ENCODE measurements at regions not wholly inside any gene's neighbourhood (a gene's known extent, or its start where the extent isn't known, plus 50 kb on each side); places are given as distances from the start of the nearest gene placed in this dataset.

DNA sequence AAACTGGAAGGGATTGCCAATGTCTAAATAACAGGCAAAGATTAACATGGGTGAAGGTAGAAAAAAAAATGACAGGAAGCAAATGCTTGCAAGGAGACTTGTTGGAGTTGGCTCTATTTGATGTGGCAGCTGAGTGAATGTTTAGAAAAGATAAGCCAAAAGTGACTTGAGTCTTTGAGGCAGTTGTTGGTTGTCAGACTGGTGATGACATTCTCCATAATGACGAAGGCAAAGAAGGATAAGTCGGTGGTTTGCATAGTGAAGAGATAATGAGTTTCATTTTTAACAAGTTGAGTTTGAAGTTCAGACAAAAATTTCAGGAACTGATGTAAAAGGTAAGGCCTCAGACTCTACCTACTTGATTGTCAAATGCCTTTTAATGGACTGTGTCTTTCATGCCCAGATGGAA lies 704.1 kb upstream of the SGO1 start:
- Histone ChIP-seq H3K36me3 (no peaks in the 10 kb centered on the region), H3K27ac (no peak overlapping the region), H3K9me3 (no peaks in the 10 kb centered on the region), H3K27me3 (no peaks in the 10 kb centered on the region), H3K4me1 (no peaks in the 10 kb centered on the region), H3K4me3 (no peak overlapping the region)
- TF ChIP-seq, protein P1, sequence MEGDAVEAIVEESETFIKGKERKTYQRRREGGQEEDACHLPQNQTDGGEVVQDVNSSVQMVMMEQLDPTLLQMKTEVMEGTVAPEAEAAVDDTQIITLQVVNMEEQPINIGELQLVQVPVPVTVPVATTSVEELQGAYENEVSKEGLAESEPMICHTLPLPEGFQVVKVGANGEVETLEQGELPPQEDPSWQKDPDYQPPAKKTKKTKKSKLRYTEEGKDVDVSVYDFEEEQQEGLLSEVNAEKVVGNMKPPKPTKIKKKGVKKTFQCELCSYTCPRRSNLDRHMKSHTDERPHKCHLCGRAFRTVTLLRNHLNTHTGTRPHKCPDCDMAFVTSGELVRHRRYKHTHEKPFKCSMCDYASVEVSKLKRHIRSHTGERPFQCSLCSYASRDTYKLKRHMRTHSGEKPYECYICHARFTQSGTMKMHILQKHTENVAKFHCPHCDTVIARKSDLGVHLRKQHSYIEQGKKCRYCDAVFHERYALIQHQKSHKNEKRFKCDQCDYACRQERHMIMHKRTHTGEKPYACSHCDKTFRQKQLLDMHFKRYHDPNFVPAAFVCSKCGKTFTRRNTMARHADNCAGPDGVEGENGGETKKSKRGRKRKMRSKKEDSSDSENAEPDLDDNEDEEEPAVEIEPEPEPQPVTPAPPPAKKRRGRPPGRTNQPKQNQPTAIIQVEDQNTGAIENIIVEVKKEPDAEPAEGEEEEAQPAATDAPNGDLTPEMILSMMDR (IDR thresholded peaks at IDR 0.05): no peak
- intact Hi-C loops (cut with DNase I): no loop called here
- DNase-seq (ENCODE audit: low spot score in 2 of 2): no peak

DNA sequence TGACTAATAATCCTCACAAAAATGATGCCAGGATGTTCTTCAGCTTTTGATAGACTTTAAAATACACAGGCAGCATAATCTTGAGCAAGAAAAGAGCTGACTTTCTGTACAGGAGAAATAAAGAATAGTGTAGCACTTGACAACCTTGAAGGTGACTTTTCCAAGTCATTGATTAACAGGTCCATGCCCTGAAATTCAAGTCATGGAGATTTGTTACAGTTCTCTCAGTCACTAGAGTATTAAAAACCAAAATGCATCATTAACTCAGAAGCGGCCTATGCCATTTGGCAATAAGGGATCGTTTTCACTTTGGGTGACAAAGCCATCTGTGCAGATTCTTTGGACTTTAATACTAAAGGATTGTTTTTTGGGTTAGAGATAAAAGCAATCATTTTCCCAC lies 692.7 kb upstream of the SGO1 start:
- H3K4me3 ChIP-seq: no peak overlapping the region
- H3K9me3 ChIP-seq: no peaks in the 10 kb centered on the region
- H3K4me1 ChIP-seq: no peaks in the 10 kb centered on the region
- no peaks in the 10 kb centered on the region for H3K36me3 ChIP-seq
- no peaks in the 10 kb centered on the region for H3K27me3 ChIP-seq
- DNase-seq (ENCODE audit: low spot score in 2 of 2): no peak
- H3K27ac ChIP-seq: no peak overlapping the region
- TF ChIP-seq, protein P1 (IDR thresholded peaks at IDR 0.05): no peak
- intact Hi-C loops (cut with DNase I): no loop called here

DNA sequence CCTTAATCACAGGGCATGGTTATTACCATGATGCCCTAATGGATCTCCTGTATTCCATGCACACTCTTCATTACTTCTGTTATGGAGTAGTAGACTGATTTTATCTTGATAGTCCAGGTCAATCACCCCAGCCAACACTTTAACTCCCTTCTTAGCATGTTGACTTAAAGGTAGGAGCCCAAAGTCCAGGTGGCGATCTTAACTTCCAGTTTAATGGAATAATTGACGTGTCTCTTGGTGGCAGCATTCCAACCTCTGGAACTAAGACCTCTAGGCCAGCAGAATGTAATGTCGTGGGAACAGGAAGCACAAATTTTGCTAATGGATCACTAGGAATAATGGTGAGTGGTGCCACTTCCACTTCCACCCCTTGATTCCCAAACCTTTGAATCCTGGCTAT lies 687.2 kb upstream of the SGO1 start:
- no peaks in the 10 kb centered on the region for H3K9me3 ChIP-seq
- TF ChIP-seq, protein P1 (IDR thresholded peaks at IDR 0.05): no peak

DNA sequence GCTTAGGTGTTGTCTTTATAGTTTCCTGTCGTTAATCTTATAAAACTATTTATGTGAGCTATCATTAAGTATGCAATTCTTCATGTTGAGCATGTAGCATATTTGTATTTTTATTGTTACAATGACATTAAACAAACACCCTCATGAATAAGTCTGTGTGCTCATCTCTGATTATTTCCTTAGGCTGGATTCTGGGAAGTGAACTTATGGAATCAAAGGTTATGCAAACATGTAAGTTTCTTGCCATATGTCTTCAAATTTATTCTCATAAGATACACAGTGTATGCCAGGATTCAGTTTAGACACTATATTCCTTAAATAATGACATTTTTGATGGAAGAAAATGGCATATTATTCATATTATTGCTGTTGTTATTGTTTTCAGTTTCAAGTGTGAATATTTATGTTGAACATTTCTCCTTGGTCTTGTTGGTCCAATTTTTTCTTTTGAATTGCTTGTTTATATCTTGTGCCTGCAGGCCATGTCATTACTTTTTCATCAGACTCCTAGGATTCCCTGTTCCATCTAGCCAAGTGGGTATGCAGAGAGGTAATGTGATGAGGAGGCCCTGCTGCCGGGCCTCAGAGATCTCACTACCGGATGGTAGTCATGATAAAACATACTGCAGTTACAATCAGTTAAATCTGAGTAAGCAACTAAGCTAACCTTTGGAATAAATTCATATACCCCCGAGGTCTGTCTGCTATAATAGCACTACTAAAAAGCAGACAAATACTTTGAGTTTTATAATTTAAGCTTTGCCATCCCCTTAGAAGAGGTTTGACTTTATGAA lies 684.3 kb upstream of the SGO1 start:
- Histone ChIP-seq H3K4me3 (no peak overlapping the region), H3K27ac (no peak overlapping the region), H3K4me1 (no peaks in the 10 kb centered on the region), H3K9me3 (no peaks in the 10 kb centered on the region), H3K36me3 (no peaks in the 10 kb centered on the region), H3K27me3 (no peaks in the 10 kb centered on the region)
- intact Hi-C loops (cut with DNase I): no loop called here
- TF ChIP-seq, protein P1 (IDR thresholded peaks at IDR 0.05): no peak
- DNase-seq (ENCODE audit: low spot score in 2 of 2): no peak

More for the DNA sequence above, 687.2 kb upstream of the SGO1 start:
- no peaks in the 10 kb centered on the region for H3K27me3 ChIP-seq
- no peak overlapping the region for H3K4me3 ChIP-seq
- no peak for DNase-seq (ENCODE audit: low spot score in 2 of 2)
- intact Hi-C loops (cut with DNase I): no loop called here
- no peaks in the 10 kb centered on the region for H3K4me1 ChIP-seq
- no peak overlapping the region for H3K27ac ChIP-seq
- no peaks in the 10 kb centered on the region for H3K36me3 ChIP-seq

DNA sequence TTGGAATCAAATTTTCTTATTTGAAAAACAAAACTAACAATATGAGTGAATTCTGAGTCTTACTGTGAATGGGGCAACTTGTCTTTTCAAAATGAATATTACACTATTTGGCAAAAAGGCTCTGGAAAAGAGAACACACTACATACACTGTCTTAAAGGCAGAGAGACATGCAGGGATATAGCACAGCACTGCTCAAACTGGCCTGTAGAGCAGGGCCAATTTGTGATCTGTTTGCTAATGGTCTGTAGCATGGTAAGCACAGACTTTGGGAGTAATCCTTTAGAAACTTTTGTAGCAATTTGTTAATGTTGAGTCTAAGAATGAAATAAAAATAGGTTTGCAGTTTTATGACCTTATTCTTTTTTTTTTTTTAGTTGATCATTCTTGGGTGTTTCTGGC lies 679.8 kb upstream of the SGO1 start:
- DNase-seq (ENCODE audit: low spot score in 2 of 2): no peak
- intact Hi-C loops (cut with DNase I): no loop called here
- TF ChIP-seq, protein P1 (IDR thresholded peaks at IDR 0.05): no peak

More for the DNA sequence above, 679.8 kb upstream of the SGO1 start:
- Histone ChIP-seq H3K27me3 (no peaks in the 10 kb centered on the region), H3K36me3 (no peaks in the 10 kb centered on the region), H3K9me3 (no peaks in the 10 kb centered on the region), H3K4me1 (no peaks in the 10 kb centered on the region), H3K4me3 (no peak overlapping the region), H3K27ac (no peak overlapping the region)

Measured in ascending aorta (tissue), 2 donors.